ENCODE measurements at regions not wholly inside any gene's neighbourhood (a gene's known extent, or its start where the extent isn't known, plus 50 kb on each side); places are given as distances from the start of the nearest gene placed in this dataset.

DNA sequence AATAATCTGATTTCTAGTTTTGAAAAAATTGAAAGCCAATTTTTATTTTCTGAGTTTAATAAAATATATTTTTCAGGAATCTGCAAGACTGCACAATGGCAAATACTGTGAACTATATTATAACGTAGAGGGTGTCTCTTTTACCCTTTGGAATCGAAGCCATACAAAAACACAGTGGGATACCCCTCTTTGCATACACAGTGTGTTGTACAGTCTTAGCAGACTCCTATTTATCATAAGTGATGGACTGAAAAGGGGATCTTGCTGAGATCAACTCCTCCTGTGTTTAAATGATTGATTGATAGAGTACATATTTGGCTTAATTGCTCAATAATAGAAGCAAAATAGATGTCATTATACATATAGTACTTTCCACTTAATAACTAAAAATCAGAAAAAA, 981.2 kb downstream of the NSUN3 start:
- DNase-seq: no peak

- DNase-seq: no peak
Observed at GRCh38 chr3:95048564-95048963, 985.7 kb downstream of the NSUN3 start.

DNA sequence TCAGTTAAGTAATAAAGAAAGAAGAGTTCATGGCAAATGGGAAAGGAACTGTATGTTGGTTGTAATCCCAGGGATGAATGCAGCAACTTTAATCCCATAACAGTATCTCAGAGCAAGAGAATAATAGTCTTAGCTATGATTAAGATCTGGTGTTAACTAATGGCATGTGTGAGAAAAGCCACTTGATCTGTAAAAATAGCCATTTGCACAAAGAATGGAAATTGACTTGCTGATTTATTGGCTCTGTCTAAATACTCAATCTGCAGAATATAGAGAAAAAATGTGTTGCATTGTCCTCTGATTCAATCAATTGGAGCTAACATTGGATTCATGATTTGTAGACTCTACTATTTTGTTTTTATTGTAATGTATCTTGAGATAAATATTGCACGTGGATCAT, 987.0 kb downstream of the NSUN3 start:
- no peak for DNase-seq

DNA sequence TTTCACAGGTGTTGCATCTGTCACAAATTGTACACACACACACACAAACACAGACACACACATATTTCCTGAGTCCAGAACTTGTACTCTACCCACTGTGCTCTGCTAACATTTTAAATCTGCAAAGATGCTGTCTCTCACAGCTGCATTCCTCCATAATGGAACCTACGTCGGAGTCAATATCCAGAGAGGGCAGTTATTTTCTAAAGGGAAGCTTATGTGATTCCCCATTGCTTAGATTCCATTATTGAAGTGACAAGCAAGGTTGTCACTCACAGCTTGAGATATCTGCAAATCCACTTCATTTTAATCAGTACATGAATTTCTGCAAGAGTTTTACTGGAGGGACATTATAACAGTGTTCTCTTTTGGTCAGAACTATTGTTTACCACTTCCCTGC, 992.4 kb downstream of the NSUN3 start:
- DNase-seq: no peak

DNA sequence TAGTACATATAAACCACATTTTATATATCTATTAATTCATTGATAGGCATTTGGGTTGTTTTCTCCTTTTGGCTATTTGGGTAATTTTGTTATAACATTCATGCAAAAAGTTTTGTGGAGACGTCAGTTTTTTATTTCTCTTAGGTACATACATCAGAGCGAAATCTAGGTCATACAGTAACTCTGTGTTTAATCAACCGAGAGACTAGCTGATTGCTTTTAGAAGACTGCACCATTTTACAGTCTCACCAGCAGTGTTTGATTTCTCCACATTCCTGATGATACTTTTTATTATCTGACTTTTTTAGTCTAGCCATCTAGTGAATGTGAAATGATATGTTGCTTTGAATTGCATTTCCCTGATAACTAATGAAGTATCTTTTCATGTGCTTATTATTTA, 1019.3 kb downstream of the NSUN3 start:
- no peak for DNase-seq

DNA sequence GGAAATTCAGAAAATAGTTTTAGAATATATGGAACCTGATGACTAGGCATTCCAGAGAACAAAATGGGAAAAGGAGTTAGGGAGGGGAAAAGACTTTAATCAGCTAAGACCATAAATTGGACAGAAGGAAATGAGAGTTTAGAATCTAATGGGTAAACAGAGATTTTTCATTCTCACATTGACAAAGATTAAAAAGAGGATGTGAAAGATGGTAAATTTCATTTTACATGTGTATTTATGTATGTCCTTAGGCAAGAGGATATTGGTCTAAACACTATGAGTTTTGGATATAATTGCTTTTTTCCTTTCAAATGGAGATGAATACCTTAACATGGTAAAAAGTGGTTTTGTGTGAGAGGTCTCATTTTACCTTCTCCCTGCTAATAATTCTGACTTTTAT, 1021.9 kb downstream of the NSUN3 start:
- DNase-seq: no peak

- DNase-seq: no peak
Observed at GRCh38 chr3:95088464-95088863, 1025.6 kb downstream of the NSUN3 start.

- no peak for DNase-seq
Observed at GRCh38 chr3:95097493-95097892, 1034.6 kb downstream of the NSUN3 start.

GRCh38 chr3:95120921-95121320, 1058.1 kb downstream of the NSUN3 start:
- no peak for DNase-seq

- no peak for DNase-seq
Observed at GRCh38 chr3:95123104-95123503, 1060.2 kb downstream of the NSUN3 start.

DNA sequence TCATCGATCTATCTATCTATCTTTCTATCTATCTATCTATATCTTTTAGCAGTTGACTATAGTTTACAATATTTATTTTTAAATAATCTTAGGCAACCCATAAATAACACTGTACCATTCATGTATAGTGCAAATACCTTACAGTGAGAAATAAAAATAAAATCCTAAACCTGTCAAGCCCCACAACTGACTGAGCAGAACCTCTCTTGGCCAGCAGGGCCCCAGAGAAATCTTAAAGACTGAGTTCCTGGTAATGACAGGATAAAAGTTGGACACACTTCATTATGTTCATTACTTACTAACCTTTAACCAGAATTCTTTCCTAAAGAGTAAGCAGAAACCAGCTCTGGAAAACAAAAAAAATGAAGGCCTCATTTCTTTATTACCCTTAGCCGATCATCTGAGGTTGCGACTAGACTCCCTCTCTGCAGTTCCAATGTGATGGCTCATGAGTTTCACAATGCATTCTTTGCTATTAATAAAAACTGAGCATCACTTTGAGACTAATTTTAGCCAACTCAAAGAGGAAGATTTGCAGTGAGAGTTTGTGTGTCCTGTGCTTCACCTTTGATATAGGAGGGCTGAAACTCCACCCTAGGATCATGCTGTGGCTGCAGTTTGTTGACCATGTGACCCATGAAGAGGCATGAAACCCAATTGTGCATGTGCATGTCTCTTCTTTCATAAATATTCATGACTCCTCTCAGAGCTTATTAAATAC, 1072.0 kb downstream of the NSUN3 start:
- DNase-seq: no peak

DNA sequence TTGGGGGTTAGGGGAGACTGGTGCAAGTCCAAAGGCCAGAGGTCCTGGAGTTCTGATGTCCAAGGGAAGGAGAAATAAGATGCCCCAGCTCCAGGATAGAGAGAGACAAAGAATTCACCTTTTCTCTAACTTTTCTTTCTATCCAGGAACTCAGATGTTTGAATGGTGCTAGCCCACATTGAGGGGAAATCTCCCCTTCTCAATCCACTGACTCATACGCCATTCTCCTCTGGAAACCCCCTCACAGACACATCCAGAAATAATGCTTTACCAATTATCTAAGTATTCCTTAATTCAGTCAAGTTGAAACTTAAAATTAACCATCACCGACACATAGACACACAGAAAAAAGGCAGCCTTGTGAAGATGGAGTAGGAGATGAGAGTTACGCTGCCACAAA, 1085.2 kb downstream of the NSUN3 start:
- DNase-seq: no peak

- no peak for DNase-seq
Observed at GRCh38 chr3:95151590-95151989, 1088.7 kb downstream of the NSUN3 start.

DNA sequence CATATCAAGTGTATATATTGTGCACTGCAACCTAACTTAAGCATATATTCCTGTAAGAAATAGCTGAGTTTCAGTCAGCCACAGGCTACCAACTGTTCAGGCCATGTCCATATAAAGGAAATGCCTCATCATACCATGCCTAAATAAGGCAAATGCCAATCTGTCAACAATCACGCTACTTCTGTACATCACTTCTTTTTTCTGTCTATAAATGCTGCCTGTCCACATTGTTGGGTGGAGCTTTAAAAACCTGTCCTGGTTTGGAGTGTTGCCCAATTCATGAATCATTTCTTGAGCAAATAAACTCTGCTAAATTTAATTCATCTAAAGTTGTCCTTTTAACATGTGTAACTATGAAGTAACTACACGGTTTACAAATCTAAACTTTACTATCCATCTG, 1091.9 kb downstream of the NSUN3 start:
- DNase-seq: no peak

DNA sequence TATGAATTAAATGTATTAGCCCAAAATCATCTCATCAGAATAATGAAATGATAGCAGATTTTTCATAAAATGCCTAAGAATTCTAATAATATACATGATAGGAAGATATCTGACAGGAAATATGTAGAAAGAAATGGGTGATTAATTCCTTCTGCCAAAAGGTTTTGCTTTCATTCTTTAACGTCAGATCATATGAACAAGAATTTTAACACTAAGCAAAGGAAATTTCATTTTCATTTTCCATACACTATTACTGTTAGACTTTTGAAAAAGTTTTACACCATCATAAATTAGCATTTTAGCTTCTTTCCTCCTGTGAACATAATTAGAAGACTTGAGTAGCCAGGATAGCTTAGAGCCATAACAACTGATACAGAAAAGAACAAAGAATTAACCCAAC, 1099.9 kb downstream of the NSUN3 start:
- DNase-seq: no peak

- no peak for DNase-seq
Observed at GRCh38 chr3:95167748-95168147, 1104.9 kb downstream of the NSUN3 start.

GRCh38 chr3:95168526-95168925, 1105.7 kb downstream of the NSUN3 start:
- DNase-seq: no peak

- DNase-seq: no peak
Observed at GRCh38 chr3:95172164-95172943, 1109.5 kb downstream of the NSUN3 start.

- no peak for DNase-seq
Observed at GRCh38 chr3:95177096-95177495, 1114.2 kb downstream of the NSUN3 start.

- no peak for DNase-seq
Observed at GRCh38 chr3:95184038-95184437, 1121.2 kb downstream of the NSUN3 start.

DNA sequence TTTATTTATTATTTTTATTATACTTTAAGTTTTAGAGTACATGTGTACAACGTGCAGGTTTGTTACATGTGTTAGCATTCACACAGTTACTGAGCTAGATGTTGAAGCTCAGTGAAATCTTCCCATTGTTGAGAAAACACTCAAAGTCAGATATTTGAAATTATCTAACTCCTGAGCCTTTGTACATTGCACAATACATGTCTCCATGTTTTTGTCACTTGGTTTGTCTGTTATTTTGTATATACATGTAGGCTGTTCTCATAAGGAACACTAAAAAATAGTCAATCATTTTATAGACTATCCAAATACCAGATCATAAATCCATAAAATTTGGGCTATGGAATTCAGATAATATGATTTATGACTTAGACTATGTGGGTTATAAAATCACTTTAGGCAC, 1126.5 kb downstream of the NSUN3 start:
- no peak for DNase-seq

DNA sequence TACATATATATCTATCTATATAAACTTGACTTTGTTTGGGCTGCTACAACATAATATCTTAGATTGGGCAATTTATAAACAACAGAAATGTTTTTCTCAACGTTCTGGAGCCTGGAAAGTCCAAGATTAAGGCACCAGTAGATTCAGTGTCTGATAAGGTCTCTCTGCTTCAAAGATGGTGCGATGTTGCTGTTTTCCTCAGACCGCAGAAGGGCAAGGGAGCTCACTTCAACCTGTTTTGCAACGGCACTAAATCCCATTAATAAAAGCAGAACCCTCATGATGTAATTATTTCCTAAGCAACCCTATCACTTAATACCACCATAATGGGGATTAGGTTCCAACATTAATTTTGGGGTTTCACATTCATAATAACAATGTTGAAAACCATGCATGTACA, 1134.8 kb downstream of the NSUN3 start:
- no peak for DNase-seq

GRCh38 chr3:95200384-95200783, 1137.5 kb downstream of the NSUN3 start:
- no peak for DNase-seq

GRCh38 chr3:95210878-95211277, 1148.0 kb downstream of the NSUN3 start:
- DNase-seq: no peak

GRCh38 chr3:95212117-95212516, 1149.3 kb downstream of the NSUN3 start:
- no peak for DNase-seq
